ENCODE measurements at regions not wholly inside any gene's neighbourhood (a gene's known extent, or its start where the extent isn't known, plus 50 kb on each side); places are given as distances from the start of the nearest gene placed in this dataset.
A peak's percentile ranks its signal among the peaks of the same experiment; 100 is the strongest.

DNA sequence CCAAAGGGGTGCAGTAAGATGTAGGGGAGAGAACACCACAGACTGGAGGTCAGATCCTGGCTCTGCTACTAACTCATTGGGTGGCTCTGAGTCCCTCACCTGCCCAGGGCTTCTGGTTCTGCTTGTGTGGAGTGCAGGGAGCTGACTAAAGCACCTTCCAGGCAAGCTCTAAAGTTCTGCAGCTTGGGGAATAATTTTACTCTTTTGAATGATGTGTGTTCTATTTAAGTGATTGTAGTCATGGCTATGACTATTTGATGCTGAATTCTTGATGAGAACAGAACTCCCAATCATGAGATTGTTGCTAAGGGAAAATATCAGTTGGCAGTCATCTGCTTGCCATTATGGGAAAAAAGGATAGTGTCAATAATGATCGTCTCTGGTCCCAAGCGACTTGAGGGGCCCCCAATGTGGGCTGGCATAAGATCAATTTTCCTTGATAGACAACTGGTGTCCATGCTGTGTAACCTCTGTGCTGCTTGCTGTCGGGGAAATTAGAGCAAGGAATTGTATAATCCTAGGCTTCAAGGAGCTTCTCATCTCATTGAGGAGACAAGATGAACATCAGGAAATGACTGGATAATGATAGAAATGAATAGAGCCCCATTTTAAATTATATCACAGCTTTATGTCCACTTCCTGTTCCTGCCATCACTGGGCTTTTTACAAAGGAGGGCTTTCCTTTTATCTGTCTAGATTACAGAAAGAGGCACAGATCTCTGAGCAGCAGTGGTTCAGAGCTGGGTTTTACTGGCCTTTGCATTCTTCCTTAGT lies 131.7 kb downstream of the SLC4A3 start:
- DNase-seq, result no peak
- in situ Hi-C loops (cut with MboI; ENCODE audit: low pct_unique_long_range_greater_than_20kb, low sequenced_read_pairs), result no loop called here

- DNase-seq, result no peak
- in situ Hi-C loops (cut with MboI; ENCODE audit: low pct_unique_long_range_greater_than_20kb, low sequenced_read_pairs), result no loop called here
These were observed 132.4 kb downstream of the SLC4A3 start for GRCh38 chr2:219759801-219760200.

GRCh38 chr2:219765231-219765911 lies 137.9 kb downstream of the SLC4A3 start:
- in situ Hi-C loops (cut with MboI; ENCODE audit: low pct_unique_long_range_greater_than_20kb, low sequenced_read_pairs), result no loop called here
- DNase-seq, result no peak

DNA sequence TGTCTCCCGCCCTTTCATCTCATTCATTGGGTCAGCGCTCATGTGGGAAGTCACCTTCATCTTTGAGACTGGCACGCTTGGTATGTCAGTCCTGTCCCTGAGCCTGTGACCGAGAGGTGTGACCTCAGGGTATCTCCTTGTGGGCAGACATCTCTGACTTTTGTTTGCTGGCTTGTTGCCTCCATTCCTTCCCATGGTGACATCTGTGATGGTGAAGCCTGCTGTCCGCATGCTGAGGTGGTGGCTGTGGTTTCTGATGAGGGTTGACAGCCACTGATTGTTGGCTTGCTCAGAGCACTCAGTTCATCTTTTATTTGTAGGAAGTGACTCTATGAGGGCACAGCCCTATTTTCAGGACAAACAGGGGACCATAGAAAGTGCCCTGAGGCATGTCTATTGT lies 139.2 kb downstream of the SLC4A3 start:
- DNase-seq, result no peak
- in situ Hi-C loops (cut with MboI; ENCODE audit: low pct_unique_long_range_greater_than_20kb, low sequenced_read_pairs), result no loop called here

DNA sequence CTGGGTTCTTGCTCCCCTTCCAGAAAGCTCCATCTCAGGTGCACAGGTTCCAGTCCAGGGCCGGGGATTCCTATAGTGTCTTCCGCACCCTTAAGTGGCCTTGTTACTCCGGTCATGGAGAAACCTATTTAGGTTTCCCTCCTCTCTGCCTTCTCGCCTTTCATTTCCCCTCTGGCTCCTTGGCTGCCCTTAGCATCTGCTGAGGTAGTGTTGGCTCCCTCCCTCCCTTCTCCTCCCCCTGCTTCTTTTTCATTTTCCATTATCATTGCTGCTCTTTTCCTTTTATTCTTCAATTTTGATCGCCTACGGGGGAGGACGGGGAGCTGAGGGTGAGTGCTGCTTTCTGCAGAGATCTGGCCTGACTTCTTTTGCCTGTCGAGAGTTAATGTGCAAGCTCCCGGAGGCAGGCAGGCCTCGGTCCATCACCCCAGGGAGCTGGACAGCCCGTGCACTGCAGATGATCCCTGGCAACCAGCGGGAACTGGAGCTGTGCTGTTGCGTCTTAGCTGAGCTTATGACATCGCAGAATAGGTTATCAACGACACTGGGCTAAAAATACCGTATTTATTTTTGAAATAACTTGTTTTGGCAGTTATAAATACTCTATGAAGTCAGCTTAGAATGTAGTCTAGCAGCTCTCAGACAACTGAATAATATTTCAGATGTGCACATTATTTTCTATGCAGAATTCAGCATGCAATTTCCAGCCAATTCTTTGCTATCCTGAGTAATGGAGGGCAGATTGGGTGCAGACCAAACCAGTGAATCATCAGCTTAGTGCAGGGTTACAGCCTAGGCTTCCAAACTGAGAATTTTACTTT lies 141.9 kb downstream of the SLC4A3 start:
- in situ Hi-C loops (cut with MboI; ENCODE audit: low pct_unique_long_range_greater_than_20kb, low sequenced_read_pairs), result no loop called here
- no peak for DNase-seq

GRCh38 chr2:219772103-219772635 lies 144.7 kb downstream of the SLC4A3 start:
- in situ Hi-C loops (cut with MboI; ENCODE audit: low pct_unique_long_range_greater_than_20kb, low sequenced_read_pairs), result no loop called here
- no peak for DNase-seq

DNA sequence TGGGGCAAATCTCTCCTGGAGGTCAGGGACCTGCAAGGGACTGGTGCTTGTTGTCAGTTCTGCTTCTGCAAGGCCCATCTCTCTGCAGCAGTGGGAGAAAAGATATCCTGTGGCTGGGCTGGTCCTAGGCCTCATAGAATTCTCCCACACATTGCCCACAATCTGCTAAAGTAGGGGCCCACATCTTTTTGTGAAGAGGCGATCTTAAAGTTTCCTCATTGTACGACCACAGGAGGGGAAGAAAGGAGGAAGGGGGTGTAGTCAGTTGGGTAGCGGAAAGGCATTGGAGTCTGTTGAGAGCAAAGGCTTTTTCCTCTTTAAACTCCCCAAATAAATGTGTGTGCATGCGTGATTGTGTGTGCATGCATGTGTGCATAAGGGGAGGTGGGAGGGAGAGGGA lies 145.3 kb downstream of the SLC4A3 start:
- in situ Hi-C loops (cut with MboI; ENCODE audit: low pct_unique_long_range_greater_than_20kb, low sequenced_read_pairs), result no loop called here
- no peak for DNase-seq

- in situ Hi-C loops (cut with MboI; ENCODE audit: low pct_unique_long_range_greater_than_20kb, low sequenced_read_pairs), result no loop called here
- DNase-seq, result no peak
These were observed 148.1 kb downstream of the SLC4A3 start for GRCh38 chr2:219775506-219775905.

DNA sequence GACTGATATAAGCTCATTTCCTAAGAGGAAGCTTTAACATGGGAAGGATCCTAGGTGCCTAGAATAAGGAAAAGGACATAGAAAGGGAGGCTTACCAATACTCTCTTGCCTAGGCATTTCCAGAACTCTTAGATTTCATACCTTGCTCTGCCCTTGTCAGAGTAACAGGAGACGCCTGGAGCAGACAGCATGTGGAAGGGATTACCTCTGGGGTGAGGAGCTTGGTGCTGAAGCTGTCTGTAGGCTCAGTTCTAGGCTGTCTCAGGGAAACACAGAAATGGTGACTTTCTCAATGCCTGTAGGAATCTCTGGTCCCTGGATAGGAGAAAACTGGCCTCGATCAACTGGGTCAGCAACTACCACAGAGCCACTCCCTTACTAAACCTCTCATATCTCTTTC lies 150.0 kb downstream of the SLC4A3 start:
- in situ Hi-C loops (cut with MboI; ENCODE audit: low pct_unique_long_range_greater_than_20kb, low sequenced_read_pairs), result no loop called here

DNA sequence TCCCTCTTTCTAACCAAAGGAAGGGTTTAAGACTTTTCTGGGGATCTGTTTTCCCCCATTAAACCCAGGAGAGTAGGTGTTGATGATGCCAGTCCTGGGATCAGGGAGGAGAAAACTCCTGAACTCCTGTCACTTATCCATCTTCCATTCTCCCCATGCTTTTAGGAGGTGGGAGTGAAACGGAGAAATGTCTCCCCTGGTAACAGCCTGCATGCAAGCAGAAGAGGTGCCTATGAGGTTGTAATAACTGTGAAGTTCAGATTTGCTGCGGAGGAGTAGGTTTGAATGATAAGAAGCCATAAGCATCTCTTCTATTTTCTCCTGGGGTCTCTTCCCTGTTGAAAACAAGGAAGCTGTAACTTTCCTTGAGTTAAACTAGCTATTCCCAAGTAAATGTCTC lies 150.8 kb downstream of the SLC4A3 start:
- in situ Hi-C loops (cut with MboI; ENCODE audit: low pct_unique_long_range_greater_than_20kb, low sequenced_read_pairs), result no loop called here
- DNase-seq, result no peak

More for the DNA sequence above, 150.0 kb downstream of the SLC4A3 start:
- DNase-seq, result no peak

DNA sequence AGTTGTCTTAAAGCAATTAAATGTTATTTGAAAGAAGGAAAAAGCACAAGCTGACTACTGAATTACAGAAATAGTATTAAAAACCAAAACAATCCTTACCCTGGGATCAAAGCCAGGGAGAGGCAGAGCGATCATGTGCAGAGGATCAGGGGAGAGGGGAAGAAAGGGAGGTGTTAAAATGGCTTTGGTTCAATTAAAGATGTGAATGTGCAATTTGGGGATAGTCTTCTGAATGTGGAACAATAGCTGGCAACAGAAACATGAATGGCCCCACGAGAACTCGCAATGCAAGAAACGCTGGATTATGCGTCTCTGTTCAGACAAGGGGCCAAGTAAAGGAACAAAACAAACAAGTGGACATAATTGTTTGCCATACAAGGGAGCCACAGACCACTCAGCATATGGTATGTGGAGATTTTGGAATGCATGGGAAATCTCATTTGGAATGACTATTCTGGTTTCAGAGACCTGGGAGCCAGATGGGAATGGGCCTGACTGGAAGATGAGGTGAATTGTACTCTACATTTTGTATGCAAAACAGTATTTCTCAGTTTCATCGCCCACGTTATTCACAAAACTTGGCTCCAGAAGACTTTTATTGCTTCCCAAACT lies 155.4 kb downstream of the SLC4A3 start:
- DNase-seq, result no peak
- in situ Hi-C loops (cut with MboI; ENCODE audit: low pct_unique_long_range_greater_than_20kb, low sequenced_read_pairs), result no loop called here

DNA sequence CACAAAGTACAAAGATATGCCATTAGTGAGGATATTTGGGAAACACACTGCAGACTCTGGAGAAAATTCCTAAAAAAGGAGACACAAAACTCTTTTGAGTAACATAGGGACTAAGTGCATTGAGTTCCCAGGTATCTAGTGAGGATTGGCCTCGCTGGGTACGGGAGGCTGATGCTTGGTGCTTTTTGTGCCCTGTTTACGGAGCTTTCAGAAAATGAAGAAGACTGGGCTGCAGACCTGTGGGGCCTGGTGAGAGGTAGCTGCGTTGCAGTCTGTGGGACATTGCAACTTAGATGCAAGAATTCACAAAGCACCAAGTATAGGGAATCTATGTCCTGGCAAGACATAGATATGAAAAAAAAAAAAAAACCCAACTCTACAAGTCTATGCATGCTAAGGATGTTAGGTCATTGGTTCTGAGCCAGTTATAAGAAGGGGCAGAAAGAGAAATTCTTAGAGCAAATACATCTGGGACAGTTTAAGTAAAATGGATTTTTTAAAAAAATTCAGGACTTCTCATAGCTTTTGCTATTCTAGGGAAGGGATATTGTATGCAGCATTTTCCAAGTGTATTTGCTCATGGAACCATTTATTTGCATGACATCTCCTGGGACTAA lies 156.0 kb downstream of the SLC4A3 start:
- in situ Hi-C loops (cut with MboI; ENCODE audit: low pct_unique_long_range_greater_than_20kb, low sequenced_read_pairs), result no loop called here
- DNase-seq, result no peak

DNA sequence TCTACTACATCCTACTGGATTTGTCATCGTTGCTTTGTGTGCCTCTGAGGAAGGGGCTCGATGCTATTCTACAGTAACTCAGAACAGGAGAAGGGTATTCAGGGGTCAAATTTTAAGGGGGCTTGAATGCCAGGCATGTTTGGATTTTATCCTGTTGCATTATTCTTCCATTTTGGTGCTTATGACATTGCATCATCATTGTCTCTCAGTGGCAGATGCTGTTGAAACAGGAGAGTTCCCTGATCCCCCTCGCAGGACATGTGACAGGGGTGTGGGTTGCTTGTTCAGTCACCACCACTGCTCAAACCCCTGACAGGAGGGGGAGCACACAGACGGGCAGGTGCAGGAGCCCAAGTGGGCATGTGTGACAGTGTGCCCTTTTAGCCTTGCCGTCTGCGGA lies 156.7 kb downstream of the SLC4A3 start:
- in situ Hi-C loops (cut with MboI; ENCODE audit: low pct_unique_long_range_greater_than_20kb, low sequenced_read_pairs), result no loop called here
- DNase-seq, result no peak

GRCh38 chr2:219789476-219789875 lies 162.0 kb downstream of the SLC4A3 start:
- in situ Hi-C loops (cut with MboI; ENCODE audit: low pct_unique_long_range_greater_than_20kb, low sequenced_read_pairs), result no loop called here
- no peak for DNase-seq

GRCh38 chr2:219792446-219792845 lies 165.0 kb downstream of the SLC4A3 start:
- in situ Hi-C loops (cut with MboI; ENCODE audit: low pct_unique_long_range_greater_than_20kb, low sequenced_read_pairs), result no loop called here
- DNase-seq, result no peak

GRCh38 chr2:219798430-219798829 lies 171.0 kb downstream of the SLC4A3 start:
- no peak for DNase-seq
- in situ Hi-C loops (cut with MboI; ENCODE audit: low pct_unique_long_range_greater_than_20kb, low sequenced_read_pairs), result no loop called here

- DNase-seq, result peak; percentile 2
- in situ Hi-C loops (cut with MboI; ENCODE audit: low pct_unique_long_range_greater_than_20kb, low sequenced_read_pairs), result no loop called here
These were observed 175.9 kb downstream of the SLC4A3 start for GRCh38 chr2:219803294-219803693.

- in situ Hi-C loops (cut with MboI; ENCODE audit: low pct_unique_long_range_greater_than_20kb, low sequenced_read_pairs), result no loop called here
- no peak for DNase-seq
These were observed 183.5 kb downstream of the SLC4A3 start for GRCh38 chr2:219810895-219811294.

GRCh38 chr2:219812672-219813071 lies 185.2 kb downstream of the SLC4A3 start:
- in situ Hi-C loops (cut with MboI; ENCODE audit: low pct_unique_long_range_greater_than_20kb, low sequenced_read_pairs), result no loop called here
- no peak for DNase-seq
